Hematopoietic multipotent progenitor cell treated with erythropoietin and hydrocortisone succinate and interleukin-3 and kit ligand, for 15 days (in vitro differentiated cells): ENCODE measurements at regions not wholly inside any gene's neighbourhood (a gene's known extent, or its start where the extent isn't known, plus 50 kb on each side); places are given as distances from the start of the nearest gene placed in this dataset.
"Not testable (repeated sequence)": the region's sequence is repeated elsewhere in the genome, so short reads cannot be mapped to it uniquely, and the experiment has no call there.

ENCODE experiments used
- DNase-seq: peaks from one replicate; pipeline ENCODE4 v3.0.0-alpha.2; 2015; ENCODE audit warnings: low spot score

DNA sequence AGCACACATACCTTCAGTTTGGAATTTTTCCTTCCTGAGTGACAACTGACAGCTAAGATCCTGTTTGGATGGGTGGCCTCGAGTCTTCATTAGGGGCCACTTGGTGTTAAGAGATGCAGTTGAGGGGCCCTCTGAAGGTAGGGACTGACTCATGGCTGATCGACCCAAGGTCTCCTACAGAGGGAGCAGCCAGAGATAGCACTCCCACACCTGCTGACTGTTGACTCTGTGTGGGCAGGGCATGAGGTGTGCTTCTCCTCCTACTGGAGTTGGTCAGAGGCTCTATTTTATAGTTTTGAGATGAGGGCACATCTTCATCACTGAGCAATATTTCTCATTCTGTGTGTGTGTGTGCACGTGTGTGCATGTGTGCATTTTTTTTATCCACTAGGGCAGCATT, 378.8 kb upstream of the PODXL start:
- DNase-seq = no peak

DNA sequence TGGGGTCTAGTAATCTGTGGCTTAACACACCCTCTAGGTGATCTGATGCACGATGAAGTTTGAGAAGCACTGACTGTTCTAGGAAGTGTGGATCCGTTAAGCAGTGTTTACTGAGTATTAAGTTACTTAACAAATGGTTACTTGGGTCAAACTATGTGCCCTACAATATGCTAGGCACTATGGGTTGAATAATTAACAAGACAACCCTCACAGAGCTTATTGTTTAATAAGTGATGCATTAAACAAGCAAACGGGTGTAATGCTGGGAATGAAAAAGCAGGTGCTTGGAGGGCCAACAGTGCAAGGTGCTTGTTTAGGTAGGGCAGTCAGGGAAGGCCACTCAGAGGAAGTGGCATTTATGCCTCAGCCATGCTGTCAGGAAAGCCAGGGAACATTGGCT, 378.0 kb upstream of the PODXL start:
- DNase-seq = no peak

DNA sequence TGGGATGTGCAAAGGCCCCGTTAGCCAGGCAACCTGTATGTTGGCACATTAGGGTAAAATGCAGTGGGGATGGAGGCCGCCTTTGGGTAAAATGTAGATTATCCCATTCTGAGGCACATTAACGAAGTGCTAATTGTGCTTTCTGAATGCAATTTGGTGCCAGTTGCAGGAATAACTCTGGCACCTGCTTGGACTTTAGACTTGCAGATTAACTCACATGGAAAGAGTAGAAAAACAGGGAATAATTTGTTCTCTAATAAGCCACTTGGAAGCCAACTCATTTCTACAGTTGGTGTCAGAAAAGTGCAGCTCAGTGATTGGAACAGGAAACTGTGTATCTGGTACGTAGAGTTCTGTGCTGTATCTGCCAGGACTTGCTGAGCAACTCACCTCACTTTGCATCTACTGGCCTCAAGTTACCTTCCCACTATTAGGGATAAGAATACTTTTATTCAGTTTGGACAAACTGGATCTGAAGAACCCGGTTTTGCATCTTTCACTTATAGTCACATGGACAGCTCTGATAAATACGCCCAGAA, 377.4 kb upstream of the PODXL start:
- DNase-seq = no peak

DNA sequence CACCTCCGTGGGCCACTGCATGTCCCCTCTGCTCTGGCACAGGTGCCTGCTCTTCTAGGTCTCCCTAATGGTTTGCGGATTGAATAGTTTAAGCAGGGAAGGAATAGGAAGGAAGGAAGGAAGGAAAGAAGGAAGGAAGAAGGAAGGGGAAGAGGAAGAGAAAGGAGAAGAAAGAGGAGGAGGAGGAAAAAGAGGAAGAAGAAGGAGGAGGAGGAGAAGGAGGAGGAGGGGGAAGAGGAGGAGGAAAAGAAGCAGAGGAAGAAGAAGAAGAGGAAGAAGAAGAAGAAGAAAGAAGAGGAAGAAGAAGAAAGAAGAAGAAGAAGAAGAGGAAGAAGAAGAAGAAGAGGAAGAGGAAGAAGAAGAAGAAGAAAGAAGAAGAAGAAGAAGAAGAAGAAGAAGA, 376.8 kb upstream of the PODXL start:
- DNase-seq = not testable (repeated sequence)

DNA sequence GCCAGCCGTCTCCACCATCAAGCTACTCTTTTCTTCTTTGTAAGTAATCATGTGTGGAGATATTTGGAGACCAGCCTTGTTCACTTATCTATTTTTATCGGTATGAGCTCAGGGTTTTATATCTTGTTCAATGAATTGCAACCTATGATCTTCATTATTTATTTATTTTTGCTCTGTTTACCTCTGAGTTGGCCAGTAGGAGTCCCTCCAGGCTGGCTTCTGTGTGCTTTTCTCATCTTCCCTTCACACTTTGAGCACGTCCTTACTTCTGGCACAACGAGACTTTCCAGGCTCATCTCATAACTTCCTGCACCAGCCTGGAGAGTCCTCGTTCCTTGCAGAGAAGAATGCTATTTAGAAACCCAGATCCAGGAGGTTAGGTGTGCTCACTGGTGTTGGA, 375.8 kb upstream of the PODXL start:
- no peak for DNase-seq

DNA sequence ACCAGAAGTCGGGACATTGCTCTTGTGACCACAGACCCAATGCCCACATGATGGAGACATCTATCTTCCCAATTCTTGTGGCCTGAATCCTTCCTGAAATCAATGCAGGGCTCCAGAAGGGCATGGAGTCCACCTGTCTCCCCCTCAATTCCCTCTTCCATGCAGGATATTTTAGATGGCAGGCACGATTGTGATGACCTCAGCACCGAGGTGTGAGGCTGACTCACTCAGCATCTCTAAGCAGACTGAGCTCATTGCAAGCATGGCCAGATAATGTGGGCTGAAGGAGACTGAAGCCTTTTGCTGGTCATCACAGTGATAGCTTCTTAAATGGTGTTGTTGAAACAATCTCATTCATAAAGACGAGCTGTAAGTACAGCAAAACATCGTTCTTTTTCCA, 374.9 kb upstream of the PODXL start:
- no peak for DNase-seq

DNA sequence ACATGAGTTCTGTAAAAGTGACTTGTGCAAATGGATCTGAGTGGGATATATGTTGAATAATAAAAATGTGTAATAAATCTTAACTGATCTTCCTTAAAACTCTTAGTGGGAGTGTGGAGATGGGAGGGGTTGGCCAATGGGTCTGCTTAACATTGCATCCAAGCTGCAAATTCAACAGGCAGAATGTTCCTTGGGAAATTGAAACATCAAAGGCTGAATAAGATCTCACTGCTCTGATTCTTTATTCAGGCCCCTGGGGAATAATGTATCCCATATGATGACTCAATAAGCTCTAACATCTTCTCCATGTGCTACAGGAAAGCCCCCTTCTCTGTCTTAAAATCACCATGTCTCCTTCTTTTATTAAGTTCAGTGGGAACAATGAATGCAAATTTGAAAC, 373.2 kb upstream of the PODXL start:
- DNase-seq = no peak

DNA sequence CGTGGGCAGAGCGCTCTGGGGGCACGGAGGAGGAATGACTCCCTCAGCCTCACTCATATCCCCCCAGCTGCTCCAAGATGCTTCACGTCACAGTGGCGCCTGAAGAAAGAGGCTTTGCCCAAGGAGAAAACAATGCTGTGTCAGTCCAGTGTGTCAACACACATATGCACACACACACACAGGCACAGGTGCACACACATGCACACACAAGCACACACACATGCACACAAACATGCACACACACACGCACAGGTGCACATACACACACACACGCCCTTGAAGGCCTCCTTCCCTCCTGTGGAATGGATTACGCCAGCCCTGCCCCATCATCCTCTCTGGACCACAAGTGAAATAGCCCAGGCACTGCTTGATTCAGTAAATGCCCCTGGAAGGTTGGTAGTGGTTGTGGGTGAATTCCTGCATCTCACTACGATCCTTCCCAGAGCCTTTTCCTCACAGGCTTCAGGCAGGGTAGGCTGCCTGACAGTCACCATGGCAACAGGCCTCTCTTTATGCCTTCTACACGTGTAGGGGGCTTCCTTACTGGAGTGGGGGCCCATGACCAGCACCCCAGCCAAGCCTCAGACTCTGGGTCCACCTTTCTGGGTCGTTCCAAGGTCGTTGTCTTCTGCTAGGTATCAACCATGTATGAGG, 371.5 kb upstream of the PODXL start:
- DNase-seq = no peak

DNA sequence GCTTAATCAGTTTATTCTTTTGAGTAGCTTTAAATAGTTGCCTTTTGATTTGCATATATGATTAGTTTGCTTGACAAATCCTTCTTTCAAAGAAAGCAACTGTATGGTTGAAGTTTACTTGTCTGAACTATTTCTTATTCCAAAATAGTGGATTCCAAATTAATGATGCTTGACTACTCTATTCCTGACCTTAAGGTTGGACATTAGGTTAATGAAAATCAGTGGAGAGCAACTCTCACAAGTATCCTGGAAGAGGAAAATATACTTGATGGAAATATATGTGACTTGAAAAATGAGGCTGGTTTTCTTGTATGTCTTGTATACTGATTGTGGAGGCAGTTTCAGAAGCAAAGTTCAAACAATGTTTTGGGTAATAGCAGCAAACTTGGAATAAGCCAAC, 369.2 kb upstream of the PODXL start:
- no peak for DNase-seq

DNA sequence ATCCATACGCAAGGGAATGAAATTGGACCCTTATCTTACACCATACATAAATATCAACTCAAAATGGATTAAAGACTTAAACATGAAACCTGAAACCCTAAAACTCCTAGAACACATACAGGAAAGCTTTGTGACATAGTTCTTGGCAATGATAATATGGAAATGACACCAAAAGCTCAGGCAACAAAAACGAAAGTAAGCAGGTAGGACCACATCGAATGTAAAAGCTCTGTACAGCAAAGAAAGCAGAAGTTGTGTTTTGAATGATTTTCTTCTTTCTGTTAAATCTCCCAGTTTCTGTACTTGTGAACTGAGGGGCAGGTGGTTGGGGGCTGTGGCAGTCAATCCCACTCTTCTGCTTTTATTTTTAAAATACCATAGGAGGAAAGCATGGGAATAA, 368.4 kb upstream of the PODXL start:
- DNase-seq = no peak

DNA sequence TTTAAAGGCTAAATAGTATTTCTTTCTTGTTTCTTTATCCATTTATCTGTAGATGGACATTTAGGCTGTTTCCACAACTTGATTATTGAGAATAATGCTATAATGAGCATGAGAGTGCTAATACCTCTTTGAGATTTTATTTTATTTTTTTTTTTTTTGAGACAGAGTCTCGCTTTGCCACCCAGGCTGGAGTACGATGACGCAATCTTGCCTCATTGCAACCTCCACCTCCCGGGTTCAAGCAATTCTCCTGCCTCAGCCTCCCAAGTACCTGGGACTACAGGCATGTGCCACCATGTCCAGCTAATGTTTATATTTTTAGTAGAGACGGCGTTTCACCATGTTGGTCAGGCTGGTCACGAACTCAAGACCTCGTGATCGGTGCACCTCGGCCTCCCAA, 366.5 kb upstream of the PODXL start:
- DNase-seq = not testable (repeated sequence)

DNA sequence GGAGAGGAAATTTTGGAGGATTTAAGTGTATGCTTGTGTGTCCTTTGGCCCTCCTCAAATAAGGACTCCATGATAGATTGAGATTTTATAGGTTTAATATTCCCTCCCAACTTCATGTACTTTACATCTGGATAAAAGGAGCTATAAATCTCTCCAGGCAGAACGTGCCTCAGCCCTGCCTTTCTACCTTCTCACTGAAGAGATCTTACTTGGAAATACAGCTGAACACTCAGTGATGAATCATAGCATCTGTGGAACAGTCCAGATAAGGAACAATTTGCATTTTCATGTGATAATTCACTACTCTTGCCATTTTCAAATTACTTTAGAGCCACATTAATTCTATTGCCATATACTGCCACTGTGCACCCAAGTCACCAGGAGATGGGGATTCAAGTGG, 364.6 kb upstream of the PODXL start:
- DNase-seq = no peak

DNA sequence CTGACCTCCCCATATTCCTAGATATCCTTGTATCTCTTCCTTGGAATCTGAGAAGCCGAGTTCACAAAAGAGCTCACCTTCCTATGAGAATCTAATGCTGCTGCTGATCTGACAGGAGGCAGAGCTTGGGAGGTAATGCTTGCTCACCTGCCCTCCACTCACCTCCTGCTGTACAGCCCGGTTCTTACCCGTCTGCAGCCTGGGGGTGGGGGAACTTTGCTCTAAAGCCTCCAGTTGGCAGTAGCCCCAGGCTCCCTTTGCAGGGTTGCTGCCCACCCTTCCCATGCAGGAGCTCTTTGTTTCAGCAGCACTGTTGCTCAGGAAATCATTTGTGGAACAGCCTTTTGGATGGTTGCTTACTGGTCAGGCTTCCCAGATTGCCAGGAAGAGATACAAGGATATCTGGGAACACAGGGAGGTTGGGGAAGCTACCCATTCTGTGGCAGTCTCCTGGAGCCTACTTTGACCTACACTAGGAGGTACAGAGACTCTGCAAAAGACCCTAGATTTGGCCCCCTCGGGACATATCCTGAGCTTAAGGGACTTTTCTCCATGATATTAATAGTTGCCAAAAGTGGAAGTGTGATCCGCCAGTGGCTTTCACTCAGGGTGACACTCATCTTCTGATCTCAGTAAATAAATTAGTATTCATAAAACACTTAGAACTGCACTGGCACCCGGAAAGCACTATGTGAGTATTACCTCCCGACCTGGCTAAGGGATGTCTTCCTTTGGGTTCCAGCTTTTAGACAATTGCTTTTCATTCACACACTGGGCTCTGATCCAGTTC, 363.7 kb upstream of the PODXL start:
- no peak for DNase-seq

DNA sequence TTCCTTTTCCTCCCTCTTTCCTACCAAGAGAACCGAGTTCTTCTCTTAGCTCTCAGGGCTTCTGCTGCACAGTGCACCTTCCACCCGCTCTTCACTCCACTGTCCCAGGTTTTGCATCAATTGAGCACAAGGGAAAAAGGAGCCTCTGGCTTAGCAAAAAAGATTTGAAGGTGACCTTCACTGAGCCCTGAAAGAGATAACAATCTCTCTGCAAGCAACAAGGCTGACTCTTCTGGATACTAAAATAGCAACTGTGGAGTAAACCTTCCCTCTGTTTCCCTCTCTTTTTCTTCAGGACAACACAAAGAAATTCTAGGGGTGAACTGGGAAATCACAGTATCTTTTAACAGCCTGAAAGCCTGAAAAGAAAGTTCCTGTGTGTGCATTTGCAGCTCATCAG, 354.7 kb upstream of the PODXL start:
- DNase-seq = no peak

DNA sequence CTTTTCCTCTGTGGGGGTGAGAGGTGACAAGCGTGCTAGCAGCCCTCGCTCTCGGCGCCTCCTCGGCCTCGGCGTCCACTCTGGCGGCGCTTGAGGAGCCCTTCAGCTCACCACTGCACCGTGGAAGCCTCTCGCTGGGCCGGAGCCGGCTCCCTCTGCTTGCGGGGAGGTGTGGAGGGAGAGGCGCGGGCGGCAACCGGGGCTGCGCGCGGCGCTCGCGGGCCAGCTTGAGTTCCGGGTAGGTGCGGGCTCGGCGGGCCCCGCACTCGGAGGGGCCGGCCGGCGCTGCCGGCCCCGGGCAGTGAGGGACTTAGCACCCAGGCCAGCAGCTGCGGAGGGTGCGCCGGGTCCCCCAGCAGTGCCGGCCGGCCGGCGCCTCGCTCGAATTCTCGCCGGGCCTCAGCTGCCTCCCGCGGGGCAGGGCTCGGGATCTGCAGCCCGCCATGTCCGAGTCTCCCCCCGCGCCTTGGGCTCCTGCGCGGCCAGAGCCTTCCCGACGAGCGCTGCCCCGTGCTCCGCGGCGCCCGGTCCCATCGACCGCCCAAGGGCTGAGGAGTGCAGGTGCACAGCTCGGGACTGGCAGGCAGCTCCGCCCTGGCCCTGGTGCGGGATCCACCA, 352.8 kb upstream of the PODXL start:
- DNase-seq = no peak

DNA sequence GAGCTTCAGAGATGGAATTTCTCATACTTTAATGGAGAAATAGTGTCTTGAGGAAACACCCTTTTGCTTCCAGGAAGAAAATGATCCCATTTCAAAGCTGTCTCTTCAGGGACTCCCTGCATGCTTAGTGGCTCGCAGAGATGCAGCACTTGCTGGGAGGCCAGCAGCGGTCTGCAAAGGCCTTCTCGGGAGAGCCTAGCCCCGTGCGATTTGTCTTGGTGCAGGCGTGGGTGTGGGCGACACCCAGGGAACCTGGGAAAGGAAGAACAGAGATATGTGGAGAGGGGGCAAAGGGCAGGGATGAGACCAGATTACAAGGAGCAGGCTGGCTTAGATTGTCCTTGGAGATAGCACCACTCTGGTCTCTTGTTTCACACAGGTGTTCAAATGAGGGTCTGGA, 352.3 kb upstream of the PODXL start:
- DNase-seq = no peak

DNA sequence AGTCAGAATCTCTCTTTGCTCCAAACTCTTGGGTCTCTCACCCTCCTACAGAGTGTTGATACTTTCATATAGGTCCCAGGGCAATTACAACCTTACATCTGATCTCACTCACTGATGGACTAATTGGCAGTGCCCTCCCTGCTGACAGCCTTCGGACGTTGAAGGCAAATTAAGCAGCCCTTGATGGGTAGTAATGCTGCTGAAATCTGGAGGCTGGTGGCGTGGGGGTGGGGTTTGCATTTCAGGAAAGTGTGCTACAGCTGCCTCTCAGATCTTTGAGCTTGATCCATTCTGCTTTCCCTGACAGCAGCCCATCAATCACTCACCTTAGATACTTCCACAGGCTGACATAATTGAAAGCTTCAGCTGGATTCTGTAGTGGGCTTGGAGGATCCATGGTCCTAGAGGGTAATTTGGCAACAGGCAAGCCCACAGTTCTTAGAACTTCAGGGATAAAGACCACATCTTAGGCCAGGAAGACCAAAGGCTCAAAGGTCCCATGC, 349.1 kb upstream of the PODXL start:
- DNase-seq = no peak

DNA sequence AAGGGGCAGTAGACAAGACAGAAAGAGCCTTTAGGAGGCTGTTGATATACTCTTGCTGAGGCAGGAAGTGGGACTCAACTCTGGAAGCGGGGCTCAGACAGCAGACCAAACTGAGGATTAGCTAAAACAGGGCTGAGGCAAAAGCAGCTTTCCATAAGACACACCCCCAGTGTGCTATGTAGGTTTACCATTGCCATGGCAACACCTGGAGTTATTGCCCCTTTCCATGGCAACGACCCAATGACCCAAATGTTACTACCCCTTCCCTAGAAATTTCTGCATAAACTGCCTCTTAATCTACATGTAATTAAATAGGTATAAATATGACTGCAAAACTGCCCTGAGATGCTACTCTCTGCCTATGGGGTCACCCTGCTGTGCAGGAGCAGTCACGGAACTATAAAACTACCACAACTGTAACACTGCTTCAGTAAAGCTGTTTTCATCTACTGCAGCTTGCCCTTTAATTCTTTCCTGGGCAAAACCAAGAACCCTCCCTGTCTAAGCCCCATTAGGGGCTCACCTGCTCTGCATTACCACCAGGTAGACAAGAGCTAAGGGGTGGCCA, 348.4 kb upstream of the PODXL start:
- DNase-seq = no peak

DNA sequence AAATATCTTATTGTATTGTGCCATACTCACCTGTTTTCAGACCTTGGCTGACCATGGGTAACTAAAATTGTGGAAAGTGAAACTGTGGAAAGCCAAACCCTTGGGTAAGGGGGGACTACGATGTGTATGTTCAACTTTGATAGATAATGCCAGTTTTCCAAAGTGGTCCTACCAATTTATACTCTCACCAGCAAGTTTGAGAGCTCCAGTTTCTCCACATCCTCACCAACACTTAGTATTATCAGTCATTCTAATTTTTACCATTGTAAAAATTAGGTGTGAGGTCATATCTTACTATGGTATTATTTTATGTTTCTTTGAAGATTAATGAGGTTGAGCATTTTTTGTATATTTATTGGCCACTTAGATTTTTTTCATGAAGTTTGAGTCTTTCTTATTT, 346.9 kb upstream of the PODXL start:
- no peak for DNase-seq

DNA sequence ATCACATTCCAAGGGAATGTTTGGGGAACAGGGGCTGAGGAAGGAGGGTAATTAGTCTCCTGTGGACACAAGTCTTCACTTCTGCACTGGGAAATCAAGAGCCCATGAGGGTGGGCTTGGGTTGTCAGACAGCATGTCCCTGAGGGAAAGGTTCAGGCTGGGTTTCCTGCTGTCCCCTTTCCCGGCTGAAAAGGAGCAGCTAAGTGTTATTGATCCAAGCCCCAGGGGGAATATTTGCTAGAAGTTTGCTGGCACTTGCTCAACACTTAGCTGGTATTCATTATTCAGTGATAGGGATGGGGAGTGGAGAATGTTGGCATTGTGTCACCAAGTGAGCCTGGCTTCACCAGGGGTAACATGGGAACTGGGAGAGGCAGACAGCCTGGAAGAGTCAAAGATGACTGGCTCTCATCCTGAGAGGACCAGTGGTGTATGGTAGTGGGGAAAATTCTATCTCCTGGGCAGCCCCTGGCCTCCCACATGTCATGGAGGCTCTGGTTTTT, 344.4 kb upstream of the PODXL start:
- DNase-seq = no peak

DNA sequence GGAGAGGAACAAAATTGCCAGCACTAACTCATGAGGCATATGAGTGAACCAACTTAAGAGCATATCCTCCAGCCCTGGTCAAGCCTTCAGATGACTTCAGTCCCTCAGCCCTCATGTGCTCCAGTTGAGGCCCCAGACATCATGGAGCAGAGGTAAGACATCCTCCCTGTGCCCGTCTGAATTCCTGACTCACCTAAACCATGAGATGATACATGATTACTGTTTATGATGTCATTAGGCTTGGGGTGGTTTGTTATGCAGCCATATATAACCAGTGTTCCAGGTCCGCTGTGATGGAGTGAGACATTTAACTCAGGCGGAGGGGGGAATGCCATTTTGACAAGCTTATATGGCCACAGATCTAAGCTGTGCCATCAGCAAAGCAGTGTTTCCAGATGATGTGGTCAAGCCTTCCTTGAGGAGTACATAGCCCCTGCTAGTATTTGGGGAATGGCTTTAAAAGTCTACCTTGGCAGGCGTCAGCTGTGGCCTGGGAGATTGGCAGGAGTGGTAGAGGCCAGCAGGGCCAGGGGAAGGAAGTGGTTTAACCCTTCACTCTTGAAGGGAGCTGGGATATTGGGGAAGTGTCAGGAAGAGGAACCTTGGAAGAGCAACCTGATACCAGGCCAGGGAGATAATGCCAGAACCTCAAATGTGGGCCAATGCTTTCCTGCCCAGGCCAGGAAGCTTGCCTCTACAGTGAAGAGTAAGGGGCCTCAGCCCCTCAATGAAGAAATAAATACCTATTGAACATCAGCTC, 343.0 kb upstream of the PODXL start:
- no peak for DNase-seq

DNA sequence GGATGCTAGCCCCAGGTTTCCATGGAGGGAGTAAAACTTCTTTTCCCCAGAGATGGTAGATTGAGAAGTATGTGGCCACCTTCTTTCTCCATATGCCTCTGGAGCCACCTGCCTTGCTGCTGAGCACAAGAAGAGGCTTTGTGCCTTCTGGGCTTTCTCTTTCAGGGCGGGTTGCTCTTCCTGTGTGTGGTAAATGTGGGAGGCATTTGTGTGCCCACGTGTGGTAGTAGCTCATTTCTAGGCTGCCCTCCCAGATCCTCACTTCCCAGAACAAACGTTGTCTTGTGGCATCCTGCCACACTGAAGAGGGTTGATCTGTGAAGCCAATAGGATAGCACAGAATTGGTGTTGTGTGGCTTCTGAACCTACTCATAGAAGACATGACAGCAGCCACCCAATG, 342.0 kb upstream of the PODXL start:
- no peak for DNase-seq
